ENCODE measurements at regions not wholly inside any gene's neighbourhood (a gene's known extent, or its start where the extent isn't known, plus 50 kb on each side); places are given as distances from the start of the nearest gene placed in this dataset.
"Not testable (repeated sequence)": the region's sequence is repeated elsewhere in the genome, so short reads cannot be mapped to it uniquely, and the experiment has no call there.

DNA sequence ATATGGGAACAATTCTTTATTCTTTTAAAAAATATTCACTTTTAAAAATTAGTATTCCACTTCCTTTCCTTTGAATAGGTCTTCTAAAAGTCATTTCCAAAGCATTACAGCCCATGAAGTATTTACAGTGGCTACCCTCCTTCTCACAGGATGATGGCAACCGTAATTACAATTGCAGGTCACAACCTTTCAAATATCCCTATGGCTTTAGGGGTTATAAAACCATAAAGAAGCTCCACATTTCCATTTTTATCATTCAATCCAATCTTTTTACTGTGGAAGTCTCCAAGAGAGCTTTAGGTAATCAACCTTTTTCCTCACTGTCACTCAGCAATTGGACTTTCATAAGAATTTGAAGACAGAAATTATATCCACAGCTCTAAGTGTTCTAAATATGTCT, 488.9 kb upstream of the CA10 start:
- ATAC-seq (ENCODE audit: low FRiP score), result no peak
- TF ChIP-seq, protein P1, sequence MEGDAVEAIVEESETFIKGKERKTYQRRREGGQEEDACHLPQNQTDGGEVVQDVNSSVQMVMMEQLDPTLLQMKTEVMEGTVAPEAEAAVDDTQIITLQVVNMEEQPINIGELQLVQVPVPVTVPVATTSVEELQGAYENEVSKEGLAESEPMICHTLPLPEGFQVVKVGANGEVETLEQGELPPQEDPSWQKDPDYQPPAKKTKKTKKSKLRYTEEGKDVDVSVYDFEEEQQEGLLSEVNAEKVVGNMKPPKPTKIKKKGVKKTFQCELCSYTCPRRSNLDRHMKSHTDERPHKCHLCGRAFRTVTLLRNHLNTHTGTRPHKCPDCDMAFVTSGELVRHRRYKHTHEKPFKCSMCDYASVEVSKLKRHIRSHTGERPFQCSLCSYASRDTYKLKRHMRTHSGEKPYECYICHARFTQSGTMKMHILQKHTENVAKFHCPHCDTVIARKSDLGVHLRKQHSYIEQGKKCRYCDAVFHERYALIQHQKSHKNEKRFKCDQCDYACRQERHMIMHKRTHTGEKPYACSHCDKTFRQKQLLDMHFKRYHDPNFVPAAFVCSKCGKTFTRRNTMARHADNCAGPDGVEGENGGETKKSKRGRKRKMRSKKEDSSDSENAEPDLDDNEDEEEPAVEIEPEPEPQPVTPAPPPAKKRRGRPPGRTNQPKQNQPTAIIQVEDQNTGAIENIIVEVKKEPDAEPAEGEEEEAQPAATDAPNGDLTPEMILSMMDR (IDR thresholded peaks at IDR 0.05), result no peak
- DNase-seq (ENCODE audit: low spot score), result no peak

DNA sequence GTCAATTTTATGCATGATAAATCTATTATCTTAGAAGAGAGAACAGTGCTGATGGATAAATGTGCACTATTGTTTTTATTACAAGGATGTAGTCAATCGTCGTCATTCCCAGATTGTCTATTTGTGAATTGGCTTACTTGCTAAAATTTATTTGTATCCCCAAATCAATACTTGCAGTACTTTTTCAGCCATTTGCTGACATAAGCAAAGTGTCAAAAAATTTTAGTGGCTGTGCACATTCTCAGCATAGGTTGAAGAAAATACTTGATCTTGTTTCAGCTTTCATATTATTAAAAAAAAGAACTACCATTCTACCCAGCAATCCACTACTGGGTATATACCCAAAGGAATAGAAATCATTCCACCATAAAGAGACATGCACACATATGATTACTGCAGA, 477.9 kb upstream of the CA10 start:
- no peak for DNase-seq (ENCODE audit: low spot score)
- TF ChIP-seq, protein P1 (IDR thresholded peaks at IDR 0.05), result no peak
- no peak for ATAC-seq (ENCODE audit: low FRiP score)

DNA sequence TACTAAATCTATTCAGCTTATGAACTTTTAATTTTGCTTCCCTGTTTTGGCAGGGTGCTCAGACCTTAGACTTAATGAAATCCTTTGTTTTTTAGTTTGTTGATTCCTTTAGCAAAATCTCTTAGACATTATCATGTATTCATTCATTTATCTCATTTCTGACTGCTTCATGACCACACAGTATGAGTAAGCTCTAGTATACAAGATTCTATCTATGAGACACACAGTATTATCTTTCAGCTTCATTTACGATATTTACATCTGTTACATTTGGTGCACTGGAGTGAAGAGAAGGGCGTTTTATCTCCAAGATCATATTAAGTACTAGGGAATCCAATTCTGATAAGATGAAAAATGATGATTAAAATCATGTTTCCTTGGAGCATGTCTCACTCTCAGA, 448.1 kb upstream of the CA10 start:
- ATAC-seq (ENCODE audit: low FRiP score) (no peak), DNase-seq (ENCODE audit: low spot score) (no peak)
- TF ChIP-seq, protein P1 (IDR thresholded peaks at IDR 0.05), result no peak

DNA sequence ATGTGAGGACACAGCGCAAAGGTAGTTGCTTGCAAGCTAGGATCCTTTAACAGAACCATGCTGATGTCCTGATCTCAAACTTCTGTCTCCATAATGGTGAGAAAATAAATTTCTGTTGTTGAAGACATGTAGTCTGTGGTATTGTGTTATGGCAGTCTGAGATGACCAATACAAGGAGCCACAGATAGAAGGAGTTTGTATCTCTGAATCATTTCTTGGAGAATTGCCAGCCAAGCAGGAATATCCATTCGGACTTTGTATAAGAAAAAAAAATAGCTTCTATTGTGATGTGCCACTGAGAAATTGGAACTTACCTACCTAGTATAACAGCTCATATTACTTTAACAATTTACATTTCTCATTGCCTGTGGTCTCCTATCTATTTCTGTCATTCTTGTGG, 447.6 kb upstream of the CA10 start:
- ATAC-seq (ENCODE audit: low FRiP score), result no peak
- TF ChIP-seq, protein P1 (IDR thresholded peaks at IDR 0.05), result no peak
- DNase-seq (ENCODE audit: low spot score), result no peak

DNA sequence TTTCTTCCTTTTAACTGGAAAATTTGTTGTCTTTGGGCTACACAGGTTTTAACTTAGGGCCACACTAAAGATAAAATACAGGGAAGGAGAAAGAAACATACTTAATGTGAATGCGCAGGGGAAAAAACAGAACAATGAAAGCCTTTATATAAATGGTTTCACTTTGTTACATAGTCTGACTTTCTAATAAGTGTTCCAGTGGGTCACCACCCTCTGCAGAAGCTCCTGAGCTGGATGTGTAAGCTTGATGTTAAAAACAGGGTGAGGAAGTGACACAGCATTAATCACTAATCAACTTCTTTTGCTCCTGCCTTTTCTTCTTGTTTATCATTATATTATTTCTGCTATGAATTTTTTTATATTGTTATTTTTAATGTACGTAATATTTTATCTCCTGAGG, 445.6 kb upstream of the CA10 start:
- TF ChIP-seq, protein P1 (IDR thresholded peaks at IDR 0.05), result no peak
- DNase-seq (ENCODE audit: low spot score) (no peak), ATAC-seq (ENCODE audit: low FRiP score) (no peak)

DNA sequence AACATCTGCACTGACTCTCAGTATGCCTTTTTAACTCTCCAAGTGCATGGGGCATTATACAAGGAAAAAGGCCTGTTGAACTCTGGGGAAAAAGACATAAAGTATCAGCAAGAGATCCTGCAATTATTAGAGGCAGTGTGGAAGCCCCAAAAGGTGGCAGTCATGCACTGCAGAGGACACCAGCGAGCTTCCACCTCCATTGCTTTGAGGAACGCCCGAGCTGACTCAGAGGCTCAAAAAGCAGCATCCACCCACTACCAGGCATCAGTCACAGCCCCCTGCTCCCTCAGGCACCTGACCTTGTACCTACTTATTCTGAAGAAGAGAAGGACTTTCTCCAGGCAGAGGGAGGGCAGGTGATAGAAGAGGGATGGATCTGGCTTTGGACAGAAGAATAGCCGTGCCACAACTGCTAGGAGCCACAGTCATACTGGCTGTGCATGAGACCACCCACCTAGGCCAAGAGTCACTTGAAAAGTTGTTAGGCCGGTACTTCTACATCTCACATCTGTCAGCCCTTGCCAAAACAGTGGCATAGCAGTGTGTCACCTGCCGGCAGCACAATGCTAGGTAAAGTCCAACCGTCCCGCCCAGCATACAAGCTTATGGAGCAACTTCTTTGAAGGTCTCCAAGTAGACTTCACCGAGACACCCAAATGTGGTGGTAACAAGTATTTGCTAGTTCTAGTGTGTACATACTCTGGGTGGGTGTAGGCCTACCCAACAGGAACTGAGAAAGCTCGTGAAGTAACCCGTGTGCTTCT, 439.1 kb upstream of the CA10 start:
- not testable (repeated sequence) for DNase-seq (ENCODE audit: low spot score)

DNA sequence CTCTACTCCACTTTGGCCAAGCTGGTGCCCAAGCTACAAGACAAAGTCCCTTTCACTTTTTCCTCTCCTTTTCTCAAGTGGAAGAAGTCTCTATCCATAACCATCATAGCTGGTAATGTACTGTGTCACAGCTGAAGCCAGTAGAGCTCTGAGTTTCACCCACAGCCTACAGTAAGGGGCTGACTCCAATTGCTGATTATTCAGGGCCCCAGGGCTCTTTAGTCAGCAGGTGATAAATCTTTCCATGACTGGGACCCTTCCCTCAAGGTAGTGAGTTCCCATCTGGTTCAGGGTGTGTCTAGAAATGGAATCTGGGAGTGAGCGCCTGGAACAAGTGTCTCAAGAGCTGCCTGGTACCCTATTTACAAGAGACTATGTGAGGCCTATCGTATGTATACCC, 436.0 kb upstream of the CA10 start:
- ATAC-seq (ENCODE audit: low FRiP score), result no peak
- DNase-seq (ENCODE audit: low spot score), result no peak
- TF ChIP-seq, protein P1 (IDR thresholded peaks at IDR 0.05), result no peak

More for the DNA sequence above, 439.1 kb upstream of the CA10 start:
- not testable (repeated sequence) for ATAC-seq (ENCODE audit: low FRiP score)
